HCT116 (cell line): ENCODE measurements at regions not wholly inside any gene's neighbourhood (a gene's known extent, or its start where the extent isn't known, plus 50 kb on each side); places are given as distances from the start of the nearest gene placed in this dataset.

Experiments used
- ATAC-seq: fragments of 200-7000 bp; cut with Tn5 transposase; 2 replicates; pipeline ENCODE4 v1.9.1; 2020; ENCODE audit warnings: mild to moderate bottlenecking, moderate library complexity
- BruUV-seq: library from RNA; stranded (reverse); fragments of 400-500 nt; replicated peaks from 2 replicates; lab custom pipeline; 2021; lab: Mats Ljungman, UMichigan
- CTCF ChIA-PET: fragments of 300-600 bp; sonication (Branson Sonifier 250); formaldehyde crosslinking; loops from one replicate; lab custom pipeline; 2021; ENCODE audit warnings: antibody characterized with exemption; lab: Charles Lee
- POLR2A ChIA-PET: fragments of 300-600, 350-600 bp; sonication (Branson Sonifier 250); formaldehyde crosslinking; loops from one replicate; lab custom pipeline; 2021; ENCODE audit warnings: antibody characterized with exemption; lab: Charles Lee
- RAD21 ChIA-PET, 2 experiments: fragments of 300-600 bp; sonication (Branson Sonifier 250); formaldehyde crosslinking; loops; one replicate each; lab custom pipeline; 2023; ENCODE audit warnings: low total read pairs in 2 of 2; ENCODE audit not compliant: uncharacterized antibody in 2 of 2, unreplicated experiment in 2 of 2, low non-redundant PET in 1 of 2; lab: Charles Lee
- DNase-seq: peaks from one replicate; pipeline ENCODE4 v3.0.0-alpha.2; 2010; ENCODE audit warnings: low read depth, low spot score
- H2AFZ ChIP-seq: fragments of 200-600 bp; shearing (Covaris generic), sonication (generic); 2 replicates; pipeline ENCODE4 v1.6.1; 2017; ENCODE audit warnings: low read depth, mixed run types, mixed read lengths, antibody characterized with exemption, low read length; ENCODE audit not compliant: poor library complexity, severe bottlenecking
- H3K27ac ChIP-seq: 2 replicates; pipeline ENCODE4 v1.5.1; 2012; ENCODE audit warnings: low read depth, low read length
- H3K27me3 ChIP-seq: fragments of 200-600 bp; sonication (generic); 2 replicates; pipeline ENCODE4 v1.6.1; 2016; ENCODE audit warnings: mixed run types, low read length, mixed read lengths; ENCODE audit not compliant: insufficient read depth
- H3K36me3 ChIP-seq, 2 experiments: fragments of 200-500 bp in 1 of 2; fragments of 200-600 bp in 1 of 2; sonication (Bioruptor generic) in 1 of 2; sonication (generic) in 1 of 2; 2 replicates each; pipeline versions ENCODE4 v1.5.1 to v1.6.1; 2014 to 2016; ENCODE audit warnings: low read length in 2 of 2, inconsistent platforms in 1 of 2, mixed read lengths in 1 of 2, mixed run types in 1 of 2; ENCODE audit not compliant: insufficient read depth in 2 of 2, control insufficient read depth in 1 of 2
- H3K4me1 ChIP-seq, 2 experiments: fragments of 200-600 bp in 1 of 2; sonication (generic) in 1 of 2; 2 replicates each; pipeline versions ENCODE4 v1.5.1 to v1.6.1; 2012 to 2017; ENCODE audit warnings: low read length in 2 of 2, inconsistent platforms in 1 of 2, mild to moderate bottlenecking in 1 of 2, mixed read lengths in 1 of 2, mixed run types in 1 of 2, moderate library complexity in 1 of 2; ENCODE audit not compliant: insufficient read depth in 2 of 2, control insufficient read depth in 1 of 2
- H3K4me2 ChIP-seq: fragments of 200-600 bp; sonication (generic); 2 replicates; pipeline ENCODE4 v1.6.1; 2017; ENCODE audit warnings: mixed run types, low read length, mixed read lengths
- H3K4me3 ChIP-seq, 2 experiments: fragments of 200-600 bp in 1 of 2; sonication (generic) in 1 of 2; replicated peaks in 1 of 2; 2 replicates each; pipeline ENCODE4 v1.5.1; 2011 to 2016; ENCODE audit warnings: low read length in 2 of 2, control low read depth in 1 of 2, low read depth in 1 of 2, mild to moderate bottlenecking in 1 of 2, mixed read lengths in 1 of 2, mixed run types in 1 of 2
- H3K79me2 ChIP-seq: fragments of 200-600 bp; sonication (generic); 2 replicates; pipeline ENCODE4 v1.6.1; 2017; ENCODE audit warnings: mild to moderate bottlenecking, mixed run types, low read length, moderate library complexity, mixed read lengths; ENCODE audit not compliant: insufficient read depth
- H3K9ac ChIP-seq: fragments of 200-600 bp; sonication (generic); 2 replicates; pipeline ENCODE4 v1.6.1; 2016; ENCODE audit warnings: low read length, mixed read lengths
- H3K9me2 ChIP-seq: fragments of 200-600 bp; sonication (generic), shearing (Covaris generic); 2 replicates; pipeline ENCODE4 v1.6.1; 2017; ENCODE audit warnings: mixed run types, mild to moderate bottlenecking, moderate library complexity; ENCODE audit not compliant: insufficient read depth
- H3K9me3 ChIP-seq, 2 experiments: fragments of 200-500 bp in 1 of 2; fragments of 200-600 bp in 1 of 2; sonication (Bioruptor generic) in 1 of 2; sonication (generic) in 1 of 2; 2 replicates each; pipeline ENCODE4 v1.6.1; 2014 to 2017; ENCODE audit warnings: low read length in 2 of 2, mixed read lengths in 2 of 2, inconsistent platforms in 1 of 2, low read depth in 1 of 2, mild to moderate bottlenecking in 1 of 2, mixed run types in 1 of 2, moderate library complexity in 1 of 2; ENCODE audit not compliant: control insufficient read depth in 1 of 2, insufficient read depth in 1 of 2
- H4K20me1 ChIP-seq: fragments of 200-600 bp; sonication (generic), shearing (Covaris generic); 2 replicates; pipeline ENCODE4 v1.6.1; 2017; ENCODE audit warnings: mixed run types, mild to moderate bottlenecking, moderate library complexity; ENCODE audit not compliant: insufficient read depth
- EZH2phosphoT487 ChIP-seq: fragments of 200-600 bp; IDR thresholded peaks from 2 replicates; pipeline ENCODE4 v1.6.1; 2018; ENCODE audit warnings: antibody characterized with exemption, borderline replicate concordance
- SIN3A ChIP-seq: IDR thresholded peaks from 2 replicates; pipeline ENCODE4 v1.6.1; 2012; ENCODE audit warnings: low read depth
- TCF7L2 ChIP-seq: IDR thresholded peaks from 2 replicates; pipeline ENCODE4 v1.7.0; 2011; ENCODE audit warnings: borderline replicate concordance, inconsistent platforms; ENCODE audit not compliant: insufficient read depth, insufficient read length; ENCODE audit errors: extremely low read depth
- ZFX ChIP-seq: fragments of 450-650 bp; IDR thresholded peaks from 2 replicates; pipeline ENCODE4 v1.6.1; 2017
- intact Hi-C: fragments of 100-400 bp; cut with micrococcal nuclease; formaldehyde crosslinking; loops from 2 replicates; pipeline ENCODE4 v1.10.0; 2022
- TF ChIP-seq, protein P1 (sequence below): IDR thresholded peaks from 2 replicates; pipeline ENCODE4 v1.6.1; 2012
- TF ChIP-seq, protein P2 (sequence below): IDR thresholded peaks from 2 replicates; pipeline ENCODE4 v1.6.1; 2012; ENCODE audit warnings: low read depth

DNA sequence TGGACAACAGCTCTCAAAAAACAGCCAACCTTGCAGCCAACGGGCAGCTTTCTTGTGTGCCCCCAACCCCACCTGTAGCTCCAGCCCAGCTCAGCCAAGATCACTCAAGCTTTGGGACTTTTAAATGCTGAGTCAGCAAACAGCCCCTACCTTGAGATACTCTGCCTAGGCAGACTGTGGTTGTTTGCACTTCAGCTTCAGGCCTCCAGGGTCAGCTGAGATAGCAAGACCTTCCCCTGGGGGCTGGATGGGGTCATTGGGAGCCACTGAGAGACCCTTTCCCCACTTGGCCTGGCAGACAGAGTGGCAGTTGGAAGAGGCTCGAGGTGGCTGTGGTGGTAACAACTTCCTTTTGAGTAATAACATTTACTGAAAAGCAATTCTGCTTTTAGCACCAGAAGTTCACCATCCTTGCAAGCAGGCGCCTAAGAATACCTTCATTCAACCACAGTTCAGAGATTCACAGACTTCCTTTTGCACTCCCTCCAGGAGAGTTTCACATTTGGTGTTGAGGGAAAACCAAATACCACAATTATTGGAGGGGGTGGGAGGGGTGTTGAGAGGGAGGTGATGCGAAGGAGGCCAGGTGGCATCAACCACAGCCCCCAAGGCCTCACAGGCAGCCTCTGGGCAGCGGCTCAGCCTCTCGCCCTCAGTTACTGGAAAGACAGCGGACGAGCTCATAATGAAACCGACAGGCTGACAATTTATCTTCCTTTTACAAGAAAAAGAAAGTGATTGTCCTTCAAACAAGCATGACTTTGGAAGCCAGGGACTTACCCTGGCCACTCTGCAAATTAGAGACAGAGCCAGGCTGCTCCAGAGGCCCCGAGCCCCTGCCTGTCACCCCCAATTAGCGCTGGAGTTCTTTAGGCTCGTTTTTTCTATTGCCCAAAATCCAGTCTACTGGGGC, 148.1 kb downstream of the CEBPB start:
- TF ChIP-seq SIN3A = no peak
- TF ChIP-seq, protein P1, sequence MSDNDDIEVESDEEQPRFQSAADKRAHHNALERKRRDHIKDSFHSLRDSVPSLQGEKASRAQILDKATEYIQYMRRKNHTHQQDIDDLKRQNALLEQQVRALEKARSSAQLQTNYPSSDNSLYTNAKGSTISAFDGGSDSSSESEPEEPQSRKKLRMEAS = no peak
- no peak for TF ChIP-seq TCF7L2
- no peak for TF ChIP-seq ZFX
- no peak for TF ChIP-seq EZH2phosphoT487
- TF ChIP-seq, protein P2, sequence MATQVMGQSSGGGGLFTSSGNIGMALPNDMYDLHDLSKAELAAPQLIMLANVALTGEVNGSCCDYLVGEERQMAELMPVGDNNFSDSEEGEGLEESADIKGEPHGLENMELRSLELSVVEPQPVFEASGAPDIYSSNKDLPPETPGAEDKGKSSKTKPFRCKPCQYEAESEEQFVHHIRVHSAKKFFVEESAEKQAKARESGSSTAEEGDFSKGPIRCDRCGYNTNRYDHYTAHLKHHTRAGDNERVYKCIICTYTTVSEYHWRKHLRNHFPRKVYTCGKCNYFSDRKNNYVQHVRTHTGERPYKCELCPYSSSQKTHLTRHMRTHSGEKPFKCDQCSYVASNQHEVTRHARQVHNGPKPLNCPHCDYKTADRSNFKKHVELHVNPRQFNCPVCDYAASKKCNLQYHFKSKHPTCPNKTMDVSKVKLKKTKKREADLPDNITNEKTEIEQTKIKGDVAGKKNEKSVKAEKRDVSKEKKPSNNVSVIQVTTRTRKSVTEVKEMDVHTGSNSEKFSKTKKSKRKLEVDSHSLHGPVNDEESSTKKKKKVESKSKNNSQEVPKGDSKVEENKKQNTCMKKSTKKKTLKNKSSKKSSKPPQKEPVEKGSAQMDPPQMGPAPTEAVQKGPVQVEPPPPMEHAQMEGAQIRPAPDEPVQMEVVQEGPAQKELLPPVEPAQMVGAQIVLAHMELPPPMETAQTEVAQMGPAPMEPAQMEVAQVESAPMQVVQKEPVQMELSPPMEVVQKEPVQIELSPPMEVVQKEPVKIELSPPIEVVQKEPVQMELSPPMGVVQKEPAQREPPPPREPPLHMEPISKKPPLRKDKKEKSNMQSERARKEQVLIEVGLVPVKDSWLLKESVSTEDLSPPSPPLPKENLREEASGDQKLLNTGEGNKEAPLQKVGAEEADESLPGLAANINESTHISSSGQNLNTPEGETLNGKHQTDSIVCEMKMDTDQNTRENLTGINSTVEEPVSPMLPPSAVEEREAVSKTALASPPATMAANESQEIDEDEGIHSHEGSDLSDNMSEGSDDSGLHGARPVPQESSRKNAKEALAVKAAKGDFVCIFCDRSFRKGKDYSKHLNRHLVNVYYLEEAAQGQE = no peak

More for the DNA sequence above, 148.1 kb downstream of the CEBPB start:
- DNase-seq = no peak
- H3K36me3 ChIP-seq = no peaks in the 10 kb centered on the region
- ChIA-PET RAD21 (no interaction called here), CTCF (no interaction called here), POLR2A (no interaction called here)
- ATAC-seq = no peak
- no peaks in the 10 kb centered on the region for H4K20me1 ChIP-seq
- BruUV-seq = no TSS peak
- H3K4me3 ChIP-seq = no peak overlapping the region
- H3K9me2 ChIP-seq = no peaks in the 10 kb centered on the region
- H3K9ac ChIP-seq = no peak overlapping the region
- no peak overlapping the region for H3K4me2 ChIP-seq
- H3K27ac ChIP-seq = no peak overlapping the region
- no peaks in the 10 kb centered on the region for H3K9me3 ChIP-seq
- no peaks in the 10 kb centered on the region for H3K27me3 ChIP-seq
- no peaks in the 10 kb centered on the region for H3K79me2 ChIP-seq
- H2AFZ ChIP-seq = no peak overlapping the region
- intact Hi-C loops = no loop called here
- H3K4me1 ChIP-seq = peaks cover 3 to 17% of the 10 kb centered on the region in 2 experiments; a peak in 3 of 4 replicates
